DND-41 (cell line): ENCODE measurements at regions not wholly inside any gene's neighbourhood (a gene's known extent, or its start where the extent isn't known, plus 50 kb on each side); places are given as distances from the start of the nearest gene placed in this dataset.

Experiments used
- CTCF ChIP-seq: IDR thresholded peaks from 2 replicates; pipeline ENCODE4 v1.5.1; 2012; ENCODE audit warnings: borderline replicate concordance, low read length, moderate library complexity, mild to moderate bottlenecking; ENCODE audit not compliant: poor library complexity, severe bottlenecking; ENCODE audit errors: extremely low read depth
- EZH2 ChIP-seq: IDR thresholded peaks from 3 replicates; pipeline ENCODE4 v1.6.1; 2012; ENCODE audit warnings: borderline replicate concordance, low read depth, mild to moderate bottlenecking, moderate library complexity, low read length, inconsistent platforms; ENCODE audit not compliant: severe bottlenecking

GRCh38 chr6:2563635-2564034 is 187.1 kb downstream of the MYLK4 start:
- TF ChIP-seq EZH2 (no peak), CTCF (no peak)
